OCI-LY7 (cell line): ENCODE measurements at regions not wholly inside any gene's neighbourhood (a gene's known extent, or its start where the extent isn't known, plus 50 kb on each side); places are given as distances from the start of the nearest gene placed in this dataset.

Experiments used
- BruUV-seq: library from RNA; stranded (reverse); fragments of 400-500 nt; replicated peaks from 2 replicates; lab custom pipeline; 2021; lab: Mats Ljungman, UMichigan
- CTCF ChIA-PET: fragments of 300-600 bp; sonication (Branson Sonifier 250); formaldehyde crosslinking; loops from one replicate; lab custom pipeline; 2022; ENCODE audit warnings: antibody characterized with exemption; ENCODE audit not compliant: unreplicated experiment; lab: Charles Lee
- POLR2A ChIA-PET: fragments of 300-600 bp; sonication (Branson Sonifier 250); formaldehyde crosslinking; loops from one replicate; lab custom pipeline; 2022; ENCODE audit warnings: antibody characterized with exemption; lab: Charles Lee
- DNase-seq: peaks from one replicate; pipeline ENCODE4 v3.0.0-alpha.2; 2015; ENCODE audit warnings: low spot score
- H2AFZ ChIP-seq: fragments of 200-600 bp; sonication (generic), shearing (Covaris generic); 2 replicates; pipeline ENCODE4 v1.6.1; 2014; ENCODE audit warnings: mild to moderate bottlenecking, antibody characterized with exemption, low read length, moderate library complexity
- H3K27ac ChIP-seq: fragments of 200-600 bp; sonication (generic); 2 replicates; pipeline ENCODE4 v1.5.1; 2014; ENCODE audit warnings: mixed run types, low read depth, mild to moderate bottlenecking, moderate library complexity, low read length, inconsistent platforms; ENCODE audit not compliant: poor library complexity, severe bottlenecking
- H3K36me3 ChIP-seq: fragments of 200-600 bp; sonication (generic); 2 replicates; pipeline ENCODE4 v1.6.1; 2014; ENCODE audit warnings: mild to moderate bottlenecking, antibody characterized with exemption, low read length, moderate library complexity, mixed read lengths; ENCODE audit not compliant: insufficient read depth
- H3K4me1 ChIP-seq: fragments of 200-600 bp; sonication (generic); 2 replicates; pipeline ENCODE4 v1.5.1; 2014; ENCODE audit warnings: mild to moderate bottlenecking, low read length; ENCODE audit not compliant: insufficient read depth, poor library complexity, severe bottlenecking
- H3K4me2 ChIP-seq: fragments of 200-600 bp; sonication (generic); 2 replicates; pipeline ENCODE4 v1.6.1; 2014; ENCODE audit warnings: mild to moderate bottlenecking, low read length
- H3K4me3 ChIP-seq: fragments of 200-600 bp; sonication (generic); 2 replicates; pipeline ENCODE4 v1.5.1; 2014; ENCODE audit warnings: mild to moderate bottlenecking, low read depth, low read length; ENCODE audit not compliant: poor library complexity, severe bottlenecking
- H3K79me2 ChIP-seq: fragments of 200-600 bp; sonication (generic); 2 replicates; pipeline ENCODE4 v1.6.1; 2016; ENCODE audit warnings: low read depth, mild to moderate bottlenecking, low read length, moderate library complexity, mixed read lengths; ENCODE audit not compliant: insufficient read depth
- H3K9me2 ChIP-seq: fragments of 200-600 bp; sonication (generic); 2 replicates; pipeline ENCODE4 v1.6.1; 2016; ENCODE audit warnings: mild to moderate bottlenecking, low read length, mixed read lengths; ENCODE audit not compliant: insufficient read depth
- H3K9me3 ChIP-seq: fragments of 200-600 bp; sonication (generic); 2 replicates; pipeline ENCODE4 v1.6.1; 2014; ENCODE audit warnings: mild to moderate bottlenecking, mixed run types, low read length, mixed read lengths
- H4K20me1 ChIP-seq: fragments of 200-600 bp; sonication (generic); 2 replicates; pipeline ENCODE4 v1.6.1; 2014; ENCODE audit warnings: mild to moderate bottlenecking, antibody characterized with exemption, low read length, moderate library complexity, mixed read lengths; ENCODE audit not compliant: insufficient read depth
- CTCF ChIP-seq: fragments of 200-600 bp; sonication (generic); conservative IDR thresholded peaks from 2 replicates; pipeline ENCODE4 v1.5.1; 2014; ENCODE audit warnings: mild to moderate bottlenecking, antibody characterized with exemption, low read length, moderate library complexity, mixed read lengths
- EZH2phosphoT487 ChIP-seq: fragments of 200-600 bp; sonication (generic); IDR thresholded peaks from 2 replicates; pipeline ENCODE4 v1.6.1; 2018; ENCODE audit warnings: low read depth, borderline replicate concordance, mild to moderate bottlenecking, mixed run types, antibody characterized with exemption, low read length, moderate library complexity, mixed read lengths
- intact Hi-C: fragments of 100-400 bp; cut with micrococcal nuclease; formaldehyde crosslinking; loops from one replicate; pipeline ENCODE4 v1.10.0; 2022; ENCODE audit not compliant: unreplicated experiment

- no peaks in the 10 kb centered on the region for H3K9me2 ChIP-seq
- H3K4me2 ChIP-seq, result no peak overlapping the region
- ChIA-PET CTCF (interaction anchor here (1.4 to 4.9 kb wide), 2 partner anchors 161 kb away, joined by 3 to 32 read pairs; no protein-coding TSS in a partner anchor), POLR2A (no interaction called here)
- no peaks in the 10 kb centered on the region for H3K9me3 ChIP-seq
- no peaks in the 10 kb centered on the region for H3K79me2 ChIP-seq
- TF ChIP-seq CTCF (peak; percentile 100), EZH2phosphoT487 (no peak)
- no peaks in the 10 kb centered on the region for H3K4me1 ChIP-seq
- H3K36me3 ChIP-seq, result no peaks in the 10 kb centered on the region
- H3K4me3 ChIP-seq, result no peak overlapping the region
- peak; percentile 86 for DNase-seq
- BruUV-seq, result no TSS peak
- H2AFZ ChIP-seq, result no peak overlapping the region
- H4K20me1 ChIP-seq, result no peaks in the 10 kb centered on the region
- H3K27ac ChIP-seq, result no peak overlapping the region
- intact Hi-C loops, result loop anchor here (1.0 kb wide), 1 partner anchor 161 kb away; no protein-coding TSS in a partner anchor
Measured at GRCh38 chr17:34199932-34200534, 55.1 kb upstream of the CCL2 start.

GRCh38 chr17:34201225-34201624, 53.9 kb upstream of the CCL2 start:
- Histone ChIP-seq H3K4me2 (no peak overlapping the region), H2AFZ (no peak overlapping the region), H3K27ac (no peak overlapping the region), H3K79me2 (no peaks in the 10 kb centered on the region), H3K4me1 (no peaks in the 10 kb centered on the region), H3K9me2 (no peaks in the 10 kb centered on the region), H4K20me1 (no peaks in the 10 kb centered on the region), H3K9me3 (no peaks in the 10 kb centered on the region), H3K36me3 (no peaks in the 10 kb centered on the region), H3K4me3 (no peak overlapping the region)
- intact Hi-C loops, result no loop called here
- DNase-seq, result no peak
- CTCF ChIA-PET, result interaction anchor here (1.0 to 4.9 kb wide), 2 partner anchors 160 to 163 kb away, joined by 3 to 32 read pairs; no protein-coding TSS in a partner anchor
- no peak for TF ChIP-seq EZH2phosphoT487
- TF ChIP-seq CTCF, result no peak
- BruUV-seq, result no TSS peak
- POLR2A ChIA-PET, result no interaction called here

- Histone ChIP-seq H3K4me1 (no peaks in the 10 kb centered on the region), H3K79me2 (no peaks in the 10 kb centered on the region), H2AFZ (no peak overlapping the region), H3K9me2 (no peaks in the 10 kb centered on the region), H3K9me3 (no peaks in the 10 kb centered on the region), H3K4me3 (no peak overlapping the region), H3K36me3 (no peaks in the 10 kb centered on the region), H4K20me1 (no peaks in the 10 kb centered on the region), H3K27ac (no peak overlapping the region), H3K4me2 (no peak overlapping the region)
- CTCF ChIA-PET, result interaction anchor here (4.9 kb wide), 1 partner anchor 159 kb away, joined by 32 read pairs; no protein-coding TSS in a partner anchor
- POLR2A ChIA-PET, result interaction anchor here (0.6 kb wide), 1 partner anchor 1334 kb away, joined by 3 read pairs; no protein-coding TSS in a partner anchor
- intact Hi-C loops, result no loop called here
- DNase-seq, result no peak
- no TSS peak for BruUV-seq
- TF ChIP-seq EZH2phosphoT487, result no peak
- TF ChIP-seq CTCF, result no peak
Measured at GRCh38 chr17:34201767-34202166, 53.3 kb upstream of the CCL2 start.
